Activated CD4-positive, CD25-positive, alpha-beta regulatory T cell (primary cell): ENCODE measurements at regions not wholly inside any gene's neighbourhood (a gene's known extent, or its start where the extent isn't known, plus 50 kb on each side); places are given as distances from the start of the nearest gene placed in this dataset.

Experiments used
- DNase-seq, 4 experiments: peaks; one replicate each; lab custom pipeline; 2025; lab: John Stamatoyannopoulos, UW

DNA sequence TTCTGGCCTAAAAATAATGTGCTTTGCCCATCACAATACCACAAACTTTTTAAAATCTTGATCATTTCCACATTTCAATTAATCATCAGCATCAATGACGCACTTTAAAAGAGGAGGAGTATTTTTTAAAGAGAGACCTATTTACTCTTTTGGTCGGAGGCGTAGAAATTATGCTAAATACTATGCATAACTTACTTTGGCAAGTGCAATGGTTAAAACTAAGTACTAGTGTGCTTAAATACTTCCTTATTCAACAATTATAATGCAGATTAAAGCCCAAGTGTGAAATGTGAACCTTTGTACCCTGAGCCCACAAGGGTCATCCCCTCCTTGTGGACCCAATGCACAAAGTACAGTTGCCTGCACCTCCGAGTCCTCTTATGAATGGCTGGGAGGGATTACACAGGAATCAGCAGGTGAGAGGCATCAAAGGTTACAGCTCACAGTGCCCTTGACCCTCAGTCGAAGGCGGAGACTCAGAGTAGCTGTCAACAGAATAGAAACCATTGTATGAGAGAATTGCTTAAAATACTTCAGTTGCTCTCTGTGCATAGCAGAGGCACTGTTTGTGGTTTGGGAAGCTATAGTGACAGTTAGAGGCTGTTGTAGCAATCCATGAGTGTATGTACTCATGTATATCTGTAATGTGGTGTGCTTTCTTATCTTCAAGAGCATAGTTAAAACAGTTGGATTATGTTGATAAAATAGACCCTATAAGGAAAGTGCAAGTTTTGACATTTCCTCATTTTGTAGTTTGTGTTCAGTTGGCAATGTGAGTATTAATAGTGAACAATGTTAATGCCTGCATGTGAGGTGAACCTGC is 151.7 kb upstream of the ITGA4 start:
- DNase-seq, result peak in 1 of 4 experiments; percentile 3

DNA sequence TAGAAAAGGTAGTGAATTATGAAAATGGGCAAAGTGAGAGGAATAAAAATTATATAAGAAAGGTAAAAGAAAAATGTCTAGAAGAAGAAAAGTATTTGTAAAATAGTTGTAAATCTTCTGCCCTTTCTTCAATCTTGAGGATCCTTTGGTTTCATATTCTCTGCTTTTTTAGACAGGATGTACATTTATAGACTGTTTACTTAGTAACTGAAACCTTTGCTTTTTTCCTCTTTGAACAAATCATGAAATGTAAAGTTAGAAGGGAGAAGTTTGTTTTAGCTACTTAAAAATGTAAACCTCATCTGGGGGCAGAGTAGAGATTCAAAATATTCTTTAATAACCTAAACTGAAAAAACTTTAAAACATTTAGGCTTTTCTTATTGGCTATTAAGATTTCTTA is 150.4 kb upstream of the ITGA4 start:
- DNase-seq, result no peak

GRCh38 chr2:181307203-181307991 is 149.8 kb upstream of the ITGA4 start:
- DNase-seq, result no peak

DNA sequence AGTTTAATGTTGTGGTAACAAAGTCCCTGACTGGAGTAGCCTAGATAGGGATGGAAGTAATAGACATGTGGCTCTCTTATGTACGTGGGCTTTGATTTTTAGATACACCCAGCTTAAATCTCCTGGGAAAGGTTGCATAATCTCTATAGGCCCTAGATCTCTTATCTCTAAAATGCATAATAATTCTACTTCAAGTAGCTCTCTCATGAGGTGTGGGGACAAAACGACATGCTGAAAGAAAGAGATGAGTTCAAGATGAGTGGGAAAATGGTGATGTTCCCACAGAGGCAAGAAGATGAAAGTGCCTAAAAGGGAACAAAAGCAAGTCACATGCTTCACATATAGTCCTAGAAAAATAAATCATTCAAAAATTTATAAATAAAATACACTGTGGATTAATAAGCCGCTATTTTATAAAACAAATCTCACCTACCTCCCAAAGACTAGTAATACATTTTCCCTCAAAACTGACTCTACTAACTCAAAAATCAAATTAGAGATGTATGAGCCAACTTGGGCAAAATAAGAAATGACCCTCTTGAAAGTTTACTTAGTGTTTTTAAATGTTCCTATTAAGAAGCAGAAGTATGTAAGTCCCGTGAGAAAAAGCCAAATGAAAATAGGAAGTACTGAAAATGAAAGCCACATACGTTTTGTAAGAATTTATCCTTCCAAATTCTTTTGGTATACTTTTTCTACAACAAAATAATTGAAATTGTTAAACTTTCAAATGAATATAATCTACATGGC is 148.2 kb upstream of the ITGA4 start:
- no peak for DNase-seq

DNA sequence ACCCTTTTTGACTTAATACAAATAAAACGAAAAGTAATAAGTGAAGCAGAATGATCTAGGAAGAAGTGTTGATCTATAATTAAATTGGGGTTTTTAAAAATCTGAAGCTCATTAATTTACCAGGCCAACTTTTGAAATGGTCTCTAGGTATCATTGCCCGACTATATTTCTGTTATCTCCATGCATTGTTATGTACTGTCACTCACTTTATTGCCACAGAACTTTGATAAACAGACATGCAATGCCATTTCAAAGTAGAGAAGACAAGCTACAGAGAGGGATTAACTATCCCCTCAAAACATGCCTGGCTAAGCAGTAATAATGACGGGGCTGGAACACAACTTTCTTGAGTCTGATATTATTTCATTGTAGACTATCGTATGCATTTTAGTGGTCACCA is 147.6 kb upstream of the ITGA4 start:
- DNase-seq, result no peak

DNA sequence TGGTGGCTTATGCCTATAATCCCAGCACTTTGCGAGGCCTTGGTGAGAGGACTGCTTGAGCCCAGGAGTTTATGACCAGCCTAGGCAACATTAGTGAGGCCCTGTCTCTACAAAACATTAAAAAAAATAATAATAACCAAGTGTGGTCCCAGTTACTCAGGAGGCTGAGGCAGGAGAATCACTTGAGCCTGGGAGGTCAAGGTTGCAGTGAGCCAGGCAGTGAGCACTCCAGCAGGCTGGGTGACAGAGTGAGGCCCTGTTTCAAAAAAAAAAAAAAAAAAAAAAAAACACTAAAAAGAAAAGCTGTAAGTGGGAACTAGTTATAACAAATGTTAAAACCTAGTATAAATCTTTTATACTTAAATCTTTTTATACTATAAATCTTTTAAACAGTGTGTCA is 146.2 kb upstream of the ITGA4 start:
- DNase-seq, result no peak

DNA sequence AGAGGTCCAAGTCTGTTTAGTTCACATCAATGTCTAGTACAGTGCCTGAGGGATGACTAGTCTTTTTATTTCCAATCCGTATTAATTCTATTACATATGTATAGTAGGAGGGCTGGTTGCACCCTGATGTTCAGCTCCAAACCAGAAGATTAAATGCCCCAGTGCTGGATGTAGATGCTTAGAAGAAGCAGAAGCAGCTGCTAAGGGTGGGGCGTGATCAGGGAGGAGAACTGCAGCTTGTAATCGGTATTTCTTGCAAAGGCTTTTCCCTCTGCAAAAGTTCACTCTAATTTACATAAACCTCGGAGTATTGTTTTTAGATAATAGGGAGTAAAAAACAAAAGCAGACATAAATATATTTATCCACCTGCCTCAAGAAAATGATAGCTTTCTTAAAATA is 145.3 kb upstream of the ITGA4 start:
- DNase-seq, result no peak

DNA sequence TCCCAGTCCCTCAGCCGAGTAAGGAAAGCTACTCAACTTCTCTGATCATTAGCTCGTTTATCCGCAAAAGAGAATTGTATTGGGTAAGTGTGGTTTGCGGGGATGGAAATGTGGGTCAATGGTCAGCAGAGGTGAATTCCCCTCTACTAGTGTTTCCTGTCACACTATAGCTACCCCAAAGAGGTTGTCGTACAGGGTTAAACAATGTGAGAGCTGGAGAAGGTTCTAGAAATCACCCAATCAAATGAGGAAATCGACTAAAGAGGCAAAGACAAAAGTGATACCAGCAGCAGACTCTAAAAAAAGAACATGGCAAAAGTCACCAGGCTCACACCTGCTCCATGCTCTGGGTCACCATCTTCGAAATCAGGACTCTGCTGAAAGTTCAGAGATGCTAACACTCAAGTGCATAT is 144.7 kb upstream of the ITGA4 start:
- DNase-seq, result no peak

- DNase-seq, result no peak
Measured at GRCh38 chr2:181313845-181314244, 143.3 kb upstream of the ITGA4 start.

GRCh38 chr2:181314551-181314950 is 142.6 kb upstream of the ITGA4 start:
- no peak for DNase-seq

GRCh38 chr2:181317511-181317910 is 139.7 kb upstream of the ITGA4 start:
- DNase-seq, result no peak

DNA sequence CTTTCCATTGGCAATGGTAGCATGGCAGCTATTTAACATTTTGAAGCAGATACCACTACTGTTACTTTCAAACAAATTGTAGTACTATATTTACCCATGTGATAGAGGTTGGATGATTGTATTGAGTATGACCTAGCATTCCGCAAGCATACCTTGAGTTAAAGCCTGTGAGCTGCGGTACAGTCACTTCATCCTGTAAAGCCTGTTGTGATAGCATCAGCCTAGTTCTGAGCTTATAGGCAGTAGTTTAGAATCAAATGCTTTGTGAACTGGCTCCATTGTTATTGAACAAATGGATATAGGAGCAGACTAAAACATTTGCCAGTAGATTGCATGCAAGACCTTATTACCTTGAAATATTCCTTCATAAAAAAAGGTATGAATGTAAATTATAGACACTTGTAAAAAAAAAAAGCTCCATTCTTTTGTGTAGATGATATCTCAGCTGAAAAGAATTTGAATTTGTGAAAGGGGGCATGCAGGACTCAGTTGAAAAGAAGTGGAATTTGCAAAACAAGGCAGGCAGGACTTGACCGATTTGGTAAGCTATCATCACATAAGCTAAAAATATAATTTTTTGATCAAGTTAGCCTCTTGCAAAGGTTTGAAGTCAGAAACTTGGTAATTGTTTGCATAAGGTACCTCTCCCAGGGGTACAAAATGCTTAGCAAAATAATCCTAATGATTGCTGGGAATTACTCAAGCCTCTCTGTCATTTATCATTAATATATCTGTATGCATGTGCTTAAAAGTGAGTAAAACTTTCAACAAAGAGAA is 138.5 kb upstream of the ITGA4 start:
- DNase-seq, result no peak

DNA sequence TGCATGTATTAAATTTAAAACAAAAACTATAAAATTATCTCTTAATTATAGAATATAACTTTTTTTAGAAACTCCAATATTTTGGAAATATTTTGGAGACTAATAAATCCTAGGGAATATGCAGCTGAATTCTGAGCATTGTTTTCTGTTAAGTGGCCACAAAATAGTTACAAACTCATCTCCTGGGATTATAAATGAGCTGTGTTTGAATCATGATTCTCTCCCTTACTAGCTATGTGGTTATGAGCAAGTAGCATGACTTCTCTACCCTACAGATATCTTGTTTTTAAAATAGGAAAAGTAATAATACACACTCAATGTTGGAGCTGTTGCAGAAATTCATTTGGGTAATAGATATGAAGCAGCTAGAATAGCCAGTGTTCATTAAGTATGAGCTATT is 137.9 kb upstream of the ITGA4 start:
- DNase-seq, result no peak

DNA sequence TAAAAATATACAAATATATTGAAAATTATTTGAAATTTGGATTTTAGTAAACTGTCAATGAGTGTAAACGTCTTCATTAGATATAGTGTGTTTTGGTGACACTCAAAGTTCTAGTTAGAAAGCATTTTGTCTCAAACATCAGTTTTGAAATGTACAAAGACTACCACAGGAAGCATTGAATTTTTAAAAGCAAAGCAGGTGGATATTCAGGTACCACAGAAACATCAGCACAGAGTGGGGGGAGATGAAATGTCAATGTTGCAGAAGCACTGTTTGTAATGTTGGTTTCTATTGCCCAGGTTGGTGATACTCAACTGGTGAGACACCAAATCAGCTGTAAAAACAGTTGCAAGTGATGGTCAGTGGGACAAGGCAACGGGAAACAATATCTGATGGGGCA is 136.5 kb upstream of the ITGA4 start:
- no peak for DNase-seq

DNA sequence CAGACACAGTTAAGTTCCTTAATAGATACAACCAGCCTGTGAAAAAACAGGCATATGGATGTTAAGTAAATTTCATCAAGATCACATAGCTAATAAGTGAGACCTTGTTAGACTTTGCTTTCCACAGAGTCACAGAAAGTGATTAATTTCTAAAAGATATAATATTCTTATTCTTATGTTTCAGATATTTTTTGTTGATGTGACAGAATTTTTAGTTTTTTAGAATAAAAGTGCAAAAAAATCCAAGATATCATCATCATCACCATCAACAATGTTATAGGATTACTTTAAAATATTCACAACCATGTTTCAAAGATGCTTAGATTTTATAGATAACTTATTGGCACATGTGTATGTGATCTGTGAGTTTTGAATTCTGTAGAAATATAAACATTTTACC is 132.3 kb upstream of the ITGA4 start:
- no peak for DNase-seq

DNA sequence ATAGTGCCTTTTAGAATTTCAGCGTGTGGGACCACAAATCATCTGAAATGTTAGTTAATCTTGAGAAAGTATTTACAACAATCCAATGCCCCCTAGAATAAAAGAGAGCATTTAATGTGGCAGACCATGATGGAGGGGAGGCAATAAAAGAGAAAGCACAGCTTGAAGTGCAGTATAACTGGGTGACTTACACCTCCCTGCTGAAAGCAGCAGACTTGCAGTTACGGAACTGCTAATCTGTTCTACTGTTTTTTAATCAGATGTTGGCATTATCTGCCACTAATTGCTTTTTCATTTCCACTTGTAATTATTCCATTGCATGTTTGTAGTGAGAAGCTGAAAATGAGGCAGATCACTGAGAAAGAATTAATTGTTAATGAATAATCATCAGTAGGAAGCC is 130.5 kb upstream of the ITGA4 start:
- no peak for DNase-seq

- DNase-seq, result no peak
Measured at GRCh38 chr2:181330286-181330685, 126.9 kb upstream of the ITGA4 start.

DNA sequence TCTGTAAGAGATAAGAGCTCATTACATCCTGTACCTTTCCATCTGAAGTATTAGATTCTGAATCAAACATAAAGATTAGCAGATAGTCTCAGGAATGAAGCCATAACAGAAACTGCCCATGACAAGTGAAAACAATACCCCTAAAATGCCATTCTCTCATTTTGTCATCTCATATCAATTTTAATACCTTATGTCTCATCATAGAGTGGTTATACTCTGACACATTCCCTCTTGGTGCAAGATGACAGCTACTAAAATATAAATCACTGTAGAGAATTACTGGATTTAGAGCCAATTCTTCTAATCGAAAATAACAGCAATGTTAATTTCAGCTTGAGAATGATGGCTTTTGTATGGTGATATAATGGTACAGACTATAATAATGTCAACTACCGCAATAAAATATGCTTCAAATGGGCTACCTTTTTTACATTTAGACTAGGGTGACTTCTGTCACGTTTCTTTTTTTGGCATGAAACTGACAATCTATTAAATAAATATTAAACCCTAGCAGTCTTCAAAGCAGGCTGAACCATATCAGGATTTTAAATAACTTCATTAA is 125.1 kb upstream of the ITGA4 start:
- no peak for DNase-seq

- DNase-seq, result no peak
Measured at GRCh38 chr2:181334158-181334826, 122.9 kb upstream of the ITGA4 start.

DNA sequence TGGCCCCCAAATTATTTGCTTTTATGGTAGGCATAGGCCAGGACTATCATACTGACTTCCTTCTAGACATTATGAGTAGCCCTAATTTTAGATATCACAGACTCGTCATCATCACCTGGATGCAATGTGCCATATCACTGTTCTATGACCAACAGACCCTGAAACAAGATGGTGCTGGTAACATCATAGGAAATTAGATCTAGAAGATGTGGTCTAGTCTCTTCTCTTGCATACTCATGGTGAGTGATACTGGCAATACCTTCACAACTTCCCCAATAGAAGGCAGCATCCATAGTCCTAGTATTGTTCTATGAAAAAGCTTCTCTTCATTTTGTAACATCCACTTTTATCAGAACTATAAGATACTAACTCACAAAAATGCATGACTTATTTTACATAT is 116.3 kb upstream of the ITGA4 start:
- no peak for DNase-seq
